Activated CD4-positive, alpha-beta T cell treated with anti-CD3 and anti-CD28 coated beads, Interleukin-2, amount 10 ng/mL, durations not matched to agents 7 days and 5 days (primary cell): ENCODE measurements at regions not wholly inside any gene's neighbourhood (a gene's known extent, or its start where the extent isn't known, plus 50 kb on each side); places are given as distances from the start of the nearest gene placed in this dataset.

ENCODE experiments used
- CTCF ChIA-PET: fragments of 350-600 bp; sonication (Branson Sonifier 250); formaldehyde crosslinking; loops from one replicate; lab custom pipeline; 2021; ENCODE audit warnings: antibody characterized with exemption; lab: Charles Lee
- POLR2A ChIA-PET: fragments of 350-600 bp; sonication (Branson Sonifier 250); formaldehyde crosslinking; loops from one replicate; lab custom pipeline; 2021; ENCODE audit warnings: antibody characterized with exemption; lab: Charles Lee
- DNase-seq: peaks from one replicate; pipeline ENCODE4 v3.0.0-alpha.2; 2020
- H3K27ac Mint-ChIP-seq: one replicate; pipeline ENCODE4 v1.8.0; 2021; ENCODE audit warnings: mild to moderate bottlenecking, moderate library complexity, mixed read lengths
- H3K27me3 Mint-ChIP-seq: one replicate; pipeline ENCODE4 v1.8.0; 2021; ENCODE audit warnings: mixed read lengths
- H3K36me3 Mint-ChIP-seq: one replicate; pipeline ENCODE4 v1.8.0; 2021; ENCODE audit warnings: low read depth, mixed read lengths
- H3K4me1 Mint-ChIP-seq: one replicate; pipeline ENCODE4 v1.8.0; 2021; ENCODE audit warnings: mixed read lengths
- H3K4me3 Mint-ChIP-seq: one replicate; pipeline ENCODE4 v1.8.0; 2021; ENCODE audit warnings: mild to moderate bottlenecking, moderate library complexity, mixed read lengths
- H3K9me3 Mint-ChIP-seq: one replicate; pipeline ENCODE4 v1.8.0; 2021; ENCODE audit warnings: mixed read lengths

DNA sequence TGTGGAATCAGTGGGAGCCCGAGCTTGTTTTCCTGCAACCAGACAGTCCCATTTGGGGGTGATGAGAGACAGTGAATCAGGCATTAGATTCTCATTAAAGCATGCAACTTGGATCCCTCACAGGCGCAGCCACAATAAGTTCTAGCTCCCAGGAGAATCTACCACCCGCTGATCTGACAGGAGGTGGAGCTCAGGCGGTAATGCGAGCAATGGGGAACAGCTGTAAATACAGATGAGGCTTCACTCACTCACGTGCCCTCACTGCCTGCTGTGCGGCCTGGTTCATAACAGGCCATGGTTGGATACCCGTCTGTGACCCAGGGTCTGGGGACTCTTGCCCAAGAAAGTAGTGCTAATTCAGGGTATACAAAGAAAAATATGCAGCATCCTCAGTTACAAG, 144.8 kb upstream of the RGPD4 start:
- ChIA-PET POLR2A (no interaction called here), CTCF (no interaction called here)
- no peak overlapping the region for H3K27ac Mint-ChIP-seq
- H3K9me3 Mint-ChIP-seq, result no peaks in the 10 kb centered on the region
- H3K36me3 Mint-ChIP-seq, result no peaks in the 10 kb centered on the region
- no peak for DNase-seq
- no peaks in the 10 kb centered on the region for H3K4me1 Mint-ChIP-seq
- no peak overlapping the region for H3K4me3 Mint-ChIP-seq
- no peaks in the 10 kb centered on the region for H3K27me3 Mint-ChIP-seq

DNA sequence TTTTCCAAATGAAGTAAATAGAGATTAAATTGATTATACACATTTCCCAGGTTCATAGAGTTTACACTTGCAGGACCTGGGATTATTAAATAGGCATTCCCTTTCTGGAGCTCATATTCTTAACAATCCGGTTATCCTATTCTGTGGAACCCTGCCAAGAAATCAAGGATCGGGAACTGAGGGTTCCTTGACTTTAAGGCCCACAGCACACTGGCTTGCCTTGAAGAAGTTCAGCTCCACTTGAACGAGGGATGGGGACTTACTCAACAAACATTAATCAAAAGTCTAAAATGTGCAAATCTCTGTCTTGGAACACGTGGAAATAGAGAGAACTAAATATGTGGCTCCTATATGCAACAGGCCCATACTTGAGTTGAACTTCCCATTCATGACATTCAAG, 142.3 kb upstream of the RGPD4 start:
- CTCF ChIA-PET, result no interaction called here
- Mint-ChIP-seq H3K27ac (no peak overlapping the region), H3K4me1 (no peaks in the 10 kb centered on the region), H3K9me3 (no peaks in the 10 kb centered on the region), H3K4me3 (no peak overlapping the region), H3K36me3 (no peaks in the 10 kb centered on the region), H3K27me3 (no peaks in the 10 kb centered on the region)
- DNase-seq, result no peak
- POLR2A ChIA-PET, result no interaction called here

DNA sequence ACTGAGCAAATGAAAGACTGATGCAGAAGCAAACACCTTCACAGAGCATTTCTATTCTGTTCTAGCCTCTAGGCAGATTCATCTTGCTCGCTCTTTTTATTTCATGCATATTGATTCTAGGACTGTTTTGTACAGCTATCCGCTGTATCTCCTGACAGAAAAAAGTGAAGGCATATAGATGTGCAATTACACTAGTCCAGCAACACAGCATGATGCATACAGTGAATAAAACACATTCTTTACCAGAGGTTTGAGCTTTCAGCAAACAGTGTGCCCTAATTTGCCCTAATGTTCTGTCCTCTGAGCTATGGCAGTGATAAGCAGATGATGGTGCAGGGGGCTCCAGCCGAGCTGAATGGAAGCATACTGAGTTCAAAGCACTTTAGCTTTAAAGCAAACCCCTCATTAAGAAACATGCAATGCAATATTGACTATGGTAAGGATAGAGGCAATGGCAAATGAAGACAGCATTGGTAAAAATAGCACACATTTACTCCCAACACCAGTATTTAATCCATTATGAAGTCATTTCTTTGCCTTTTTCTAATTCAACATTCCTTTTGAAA, 141.2 kb upstream of the RGPD4 start:
- no peaks in the 10 kb centered on the region for H3K27me3 Mint-ChIP-seq
- H3K36me3 Mint-ChIP-seq, result no peaks in the 10 kb centered on the region
- H3K27ac Mint-ChIP-seq, result no peak overlapping the region
- CTCF ChIA-PET, result no interaction called here
- H3K4me1 Mint-ChIP-seq, result no peaks in the 10 kb centered on the region
- no peak overlapping the region for H3K4me3 Mint-ChIP-seq
- DNase-seq, result no peak
- H3K9me3 Mint-ChIP-seq, result no peaks in the 10 kb centered on the region
- POLR2A ChIA-PET, result no interaction called here

DNA sequence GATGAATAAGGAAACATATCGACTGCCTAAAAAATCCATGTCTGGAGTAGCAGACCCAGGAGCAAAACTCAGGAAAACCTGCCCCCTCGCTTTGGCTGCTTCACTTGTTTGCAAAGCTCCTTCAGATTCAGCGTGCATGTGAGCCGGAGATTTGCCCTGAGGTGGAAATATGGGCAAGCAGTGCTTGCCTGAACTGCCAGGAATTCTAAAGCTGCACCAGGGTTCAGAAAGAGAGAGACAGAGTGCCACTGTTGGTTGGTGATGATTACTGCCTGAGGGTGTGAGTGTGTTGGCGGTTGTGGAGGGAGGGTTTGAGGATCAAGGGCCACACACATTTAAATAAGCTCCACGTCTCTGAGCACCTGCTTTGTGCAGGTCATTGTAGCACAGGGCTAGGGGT, 139.6 kb upstream of the RGPD4 start:
- H3K36me3 Mint-ChIP-seq, result no peaks in the 10 kb centered on the region
- H3K9me3 Mint-ChIP-seq, result no peaks in the 10 kb centered on the region
- no peaks in the 10 kb centered on the region for H3K27me3 Mint-ChIP-seq
- no peak overlapping the region for H3K27ac Mint-ChIP-seq
- POLR2A ChIA-PET, result interaction anchor here (0.6 kb wide), 1 partner anchor 1464 kb away, joined by 3 read pairs; no protein-coding TSS in a partner anchor
- DNase-seq, result no peak
- no peaks in the 10 kb centered on the region for H3K4me1 Mint-ChIP-seq
- CTCF ChIA-PET, result no interaction called here
- H3K4me3 Mint-ChIP-seq, result no peak overlapping the region

DNA sequence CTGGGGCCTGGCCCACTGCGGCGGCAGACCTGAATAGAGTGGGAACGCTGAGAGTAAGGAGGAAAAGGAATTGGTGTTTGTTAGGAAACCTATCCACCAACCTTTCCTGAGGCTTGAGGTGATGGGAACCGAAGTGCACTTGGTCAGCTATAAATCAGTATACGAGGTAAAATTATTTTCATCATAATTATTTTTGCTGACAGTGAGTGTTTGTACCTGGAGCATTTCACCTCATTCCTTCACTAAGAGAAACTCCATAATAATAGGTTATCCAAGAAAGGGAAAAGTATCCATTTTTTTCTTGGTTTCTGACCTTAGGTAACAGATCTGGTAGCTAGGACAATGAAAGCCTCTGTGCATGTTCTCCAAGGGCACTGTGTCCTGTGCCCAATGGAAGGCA, 138.6 kb upstream of the RGPD4 start:
- ChIA-PET CTCF (no interaction called here), POLR2A (no interaction called here)
- Mint-ChIP-seq H3K27ac (no peak overlapping the region), H3K4me1 (no peaks in the 10 kb centered on the region), H3K27me3 (no peaks in the 10 kb centered on the region), H3K4me3 (no peak overlapping the region), H3K36me3 (no peaks in the 10 kb centered on the region), H3K9me3 (no peaks in the 10 kb centered on the region)
- no peak for DNase-seq

DNA sequence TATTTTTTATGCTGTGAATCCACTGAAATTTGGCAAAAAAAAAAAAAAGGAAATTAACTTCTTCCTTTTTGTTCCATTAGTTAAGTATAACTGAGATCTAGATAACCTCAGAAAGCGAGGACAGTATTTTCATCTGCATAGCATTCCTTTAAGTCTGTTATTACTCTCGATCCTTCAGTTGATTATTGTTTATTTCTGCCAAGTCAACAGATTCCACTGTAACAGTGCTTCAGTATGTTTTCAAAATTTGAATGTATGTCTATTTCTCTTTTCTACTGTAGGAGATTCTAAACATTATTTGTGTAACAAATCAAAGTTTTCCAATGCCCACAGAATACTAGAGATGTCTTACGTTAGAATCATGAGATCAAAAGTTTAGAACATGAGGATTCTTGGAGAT, 133.1 kb upstream of the RGPD4 start:
- H3K4me1 Mint-ChIP-seq, result no peaks in the 10 kb centered on the region
- no peaks in the 10 kb centered on the region for H3K27me3 Mint-ChIP-seq
- CTCF ChIA-PET, result no interaction called here
- POLR2A ChIA-PET, result no interaction called here
- no peak overlapping the region for H3K4me3 Mint-ChIP-seq
- no peaks in the 10 kb centered on the region for H3K36me3 Mint-ChIP-seq
- no peaks in the 10 kb centered on the region for H3K9me3 Mint-ChIP-seq
- no peak for DNase-seq
- no peak overlapping the region for H3K27ac Mint-ChIP-seq

DNA sequence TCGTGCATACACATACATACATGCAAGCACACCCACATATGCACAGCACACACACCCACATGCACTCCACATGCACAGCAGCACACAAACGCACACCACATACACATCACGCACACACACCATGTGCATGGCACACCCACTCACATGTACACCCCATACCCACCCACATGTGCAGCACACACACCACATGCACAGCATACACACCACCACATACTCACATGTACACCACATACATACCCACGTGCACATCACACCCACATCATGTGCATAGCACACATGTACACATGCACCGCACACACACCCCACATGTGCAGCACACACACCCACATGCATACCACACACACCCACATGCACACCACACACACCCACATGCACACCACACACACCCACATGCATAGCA, 132.0 kb upstream of the RGPD4 start:
- H3K27ac Mint-ChIP-seq, result no peak overlapping the region
- POLR2A ChIA-PET, result no interaction called here
- H3K4me1 Mint-ChIP-seq, result no peaks in the 10 kb centered on the region

DNA sequence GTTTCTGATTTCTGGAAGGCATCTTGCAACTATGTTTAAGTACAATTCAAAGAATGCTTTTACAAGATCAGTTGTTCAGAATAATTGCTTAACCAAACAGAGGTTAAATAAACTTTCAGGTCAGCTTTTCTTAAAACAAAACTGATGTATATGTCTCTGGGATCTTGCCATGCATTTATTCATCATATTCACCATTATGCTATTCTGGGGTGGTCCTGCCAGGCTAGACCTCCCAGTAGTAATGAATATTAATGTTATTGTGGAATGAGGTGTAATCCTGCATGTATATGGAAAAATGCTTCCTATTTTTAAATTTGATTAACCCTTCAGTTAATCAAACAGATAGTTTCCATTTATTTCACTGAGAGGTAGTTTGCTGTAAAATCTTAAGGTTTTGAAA, 129.3 kb upstream of the RGPD4 start:
- no peaks in the 10 kb centered on the region for H3K9me3 Mint-ChIP-seq
- CTCF ChIA-PET, result no interaction called here
- no peak for DNase-seq
- no peak overlapping the region for H3K4me3 Mint-ChIP-seq
- POLR2A ChIA-PET, result no interaction called here
- H3K27me3 Mint-ChIP-seq, result no peaks in the 10 kb centered on the region
- H3K4me1 Mint-ChIP-seq, result no peaks in the 10 kb centered on the region
- no peaks in the 10 kb centered on the region for H3K36me3 Mint-ChIP-seq
- H3K27ac Mint-ChIP-seq, result no peak overlapping the region

More for the DNA sequence above, 132.0 kb upstream of the RGPD4 start:
- no peaks in the 10 kb centered on the region for H3K9me3 Mint-ChIP-seq
- CTCF ChIA-PET, result no interaction called here
- no peaks in the 10 kb centered on the region for H3K27me3 Mint-ChIP-seq
- no peak overlapping the region for H3K4me3 Mint-ChIP-seq
- H3K36me3 Mint-ChIP-seq, result no peaks in the 10 kb centered on the region
- no peak for DNase-seq

DNA sequence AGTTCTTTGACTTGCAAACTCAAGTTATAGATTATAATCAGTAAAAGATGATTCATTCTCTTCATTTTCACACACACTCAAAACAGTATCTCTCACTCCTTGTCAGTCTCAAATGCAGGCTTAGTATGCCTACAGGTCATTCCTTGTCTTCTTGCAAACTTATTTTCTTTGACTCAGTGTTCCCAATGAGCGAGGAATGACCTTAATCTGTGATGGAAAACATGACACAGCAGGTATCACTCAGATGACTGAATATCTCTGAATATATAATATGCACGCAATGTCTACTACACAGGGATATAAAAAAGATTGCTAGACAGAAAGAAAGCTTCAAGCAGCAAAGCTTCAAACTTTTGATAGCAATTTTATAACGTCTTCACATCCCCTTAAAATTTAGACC, 127.8 kb upstream of the RGPD4 start:
- CTCF ChIA-PET, result no interaction called here

DNA sequence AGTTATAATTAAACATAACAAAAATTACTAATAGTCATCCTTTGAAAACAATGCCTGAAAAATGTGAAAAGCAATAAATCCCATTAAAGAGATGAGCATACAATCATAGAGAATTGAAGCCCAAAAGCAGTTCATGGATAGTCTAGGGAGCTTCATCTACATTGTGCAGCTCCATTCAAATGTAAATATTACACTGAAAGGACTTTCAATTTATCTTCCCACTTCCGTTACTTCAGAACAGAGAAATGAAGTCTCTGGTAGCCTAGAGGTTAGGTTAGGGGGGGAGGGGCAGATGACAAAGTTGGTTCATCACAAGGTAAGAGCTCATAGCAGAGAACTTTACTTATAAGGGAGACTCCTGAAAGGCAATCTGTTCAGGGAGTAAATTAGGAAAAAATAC, 126.6 kb upstream of the RGPD4 start:
- POLR2A ChIA-PET, result no interaction called here
- H3K27ac Mint-ChIP-seq, result no peak overlapping the region
- no peaks in the 10 kb centered on the region for H3K27me3 Mint-ChIP-seq
- H3K36me3 Mint-ChIP-seq, result no peaks in the 10 kb centered on the region
- H3K9me3 Mint-ChIP-seq, result no peaks in the 10 kb centered on the region
- H3K4me1 Mint-ChIP-seq, result no peaks in the 10 kb centered on the region
- no peak overlapping the region for H3K4me3 Mint-ChIP-seq
- CTCF ChIA-PET, result interaction anchor here (0.9 kb wide), 1 partner anchor 35 kb away, joined by 3 read pairs; no protein-coding TSS in a partner anchor
- no peak for DNase-seq

More for the DNA sequence above, 127.8 kb upstream of the RGPD4 start:
- Mint-ChIP-seq H3K27ac (no peak overlapping the region), H3K36me3 (no peaks in the 10 kb centered on the region), H3K4me3 (no peak overlapping the region), H3K9me3 (no peaks in the 10 kb centered on the region), H3K4me1 (no peaks in the 10 kb centered on the region), H3K27me3 (no peaks in the 10 kb centered on the region)
- POLR2A ChIA-PET, result no interaction called here
- no peak for DNase-seq

DNA sequence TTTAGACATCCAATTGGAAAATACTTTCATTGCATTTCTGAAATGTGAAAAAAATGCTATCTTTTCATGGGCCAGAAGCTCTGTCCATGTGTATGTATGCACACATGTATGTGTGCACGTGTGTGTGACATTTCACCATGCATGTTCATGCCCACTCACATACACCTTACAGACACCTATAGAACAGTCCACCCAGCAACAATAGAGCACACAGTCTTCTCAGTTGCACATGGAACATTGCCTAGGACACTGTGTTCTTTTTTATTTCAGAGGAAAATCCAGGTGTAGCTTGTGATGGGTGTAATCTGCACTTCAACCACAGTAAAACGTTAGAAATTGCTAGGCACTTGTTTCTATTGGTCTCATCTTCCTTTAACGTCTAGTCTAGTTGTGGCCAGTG, 114.8 kb upstream of the RGPD4 start:
- Mint-ChIP-seq H3K27me3 (no peaks in the 10 kb centered on the region), H3K4me3 (no peak overlapping the region), H3K9me3 (no peaks in the 10 kb centered on the region), H3K36me3 (no peaks in the 10 kb centered on the region), H3K4me1 (peaks cover 5% of the 10 kb centered on the region), H3K27ac (no peak overlapping the region)
- ChIA-PET POLR2A (no interaction called here), CTCF (no interaction called here)
- no peak for DNase-seq

DNA sequence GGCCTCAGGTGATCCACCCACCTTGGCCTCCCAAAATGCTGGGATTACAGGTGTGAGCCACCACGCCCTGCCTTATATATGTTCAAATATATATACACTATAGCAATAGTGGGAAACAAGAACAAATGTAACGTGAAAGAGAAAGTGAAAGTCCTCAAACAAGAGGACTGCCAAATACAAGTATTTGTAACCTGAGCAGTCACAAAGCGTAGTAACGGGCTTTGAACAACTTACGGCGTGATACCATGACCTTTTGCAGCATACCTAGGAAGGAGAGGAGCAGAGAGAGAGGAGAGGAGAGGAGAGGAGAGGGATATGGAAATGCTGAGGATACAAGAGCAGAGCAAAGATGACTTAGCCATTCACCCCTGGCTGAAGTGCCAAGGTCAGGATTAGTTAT, 113.8 kb upstream of the RGPD4 start:
- H3K27me3 Mint-ChIP-seq, result no peaks in the 10 kb centered on the region
- H3K4me1 Mint-ChIP-seq, result peaks cover 5% of the 10 kb centered on the region
- H3K36me3 Mint-ChIP-seq, result no peaks in the 10 kb centered on the region
- peak overlapping the region; percentile 59 for H3K4me3 Mint-ChIP-seq
- H3K9me3 Mint-ChIP-seq, result no peaks in the 10 kb centered on the region
- peak; percentile 9 for DNase-seq
- POLR2A ChIA-PET, result no interaction called here
- CTCF ChIA-PET, result no interaction called here
- H3K27ac Mint-ChIP-seq, result peak overlapping the region; percentile 90

DNA sequence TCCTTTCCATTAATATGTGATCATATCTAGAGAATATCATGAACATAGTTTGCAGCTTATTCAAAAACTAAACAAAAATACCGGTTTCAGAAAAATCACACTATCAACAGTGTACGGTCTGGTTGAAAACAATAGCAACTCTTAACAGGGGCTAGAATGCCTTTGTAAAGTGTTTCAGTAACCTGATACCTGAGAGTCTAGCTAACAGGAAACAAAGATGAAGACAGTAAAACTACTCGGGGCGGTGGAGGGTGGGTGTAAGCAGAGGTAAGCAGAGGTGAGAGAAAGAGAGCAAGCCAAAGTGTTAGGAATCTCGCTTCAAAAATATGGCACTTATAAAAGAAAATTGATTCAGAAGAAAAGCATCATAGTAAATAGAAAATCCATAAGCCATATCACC, 109.0 kb upstream of the RGPD4 start:
- DNase-seq, result no peak
- H3K27me3 Mint-ChIP-seq, result no peaks in the 10 kb centered on the region
- CTCF ChIA-PET, result no interaction called here
- H3K9me3 Mint-ChIP-seq, result no peaks in the 10 kb centered on the region
- no peak overlapping the region for H3K27ac Mint-ChIP-seq
- no peaks in the 10 kb centered on the region for H3K36me3 Mint-ChIP-seq
- H3K4me3 Mint-ChIP-seq, result no peak overlapping the region
- peaks cover 5% of the 10 kb centered on the region for H3K4me1 Mint-ChIP-seq
- POLR2A ChIA-PET, result no interaction called here

DNA sequence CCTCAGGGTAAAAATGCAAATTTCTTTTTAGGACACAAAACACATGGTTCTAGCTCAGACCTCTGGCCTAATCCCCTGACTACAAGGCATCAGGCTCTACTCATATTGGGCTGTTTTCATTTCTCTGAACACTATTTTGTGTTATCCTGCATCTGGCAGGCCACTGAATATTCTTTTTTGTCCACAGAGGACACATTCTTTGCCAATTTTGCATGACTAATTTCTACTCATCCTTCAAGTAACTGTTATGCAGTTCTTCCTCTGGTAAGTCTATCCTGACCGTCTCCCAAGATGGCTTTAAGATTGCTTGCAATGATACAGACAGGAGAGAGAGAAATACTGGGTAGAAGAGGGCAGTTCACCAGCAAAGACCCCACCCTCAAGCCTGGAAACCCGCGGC, 107.6 kb upstream of the RGPD4 start:
- no peak for DNase-seq
- Mint-ChIP-seq H3K4me3 (no peak overlapping the region), H3K4me1 (no peaks in the 10 kb centered on the region), H3K36me3 (no peaks in the 10 kb centered on the region), H3K9me3 (no peaks in the 10 kb centered on the region), H3K27ac (no peak overlapping the region), H3K27me3 (no peaks in the 10 kb centered on the region)
- ChIA-PET POLR2A (no interaction called here), CTCF (no interaction called here)
